Fibroblast of lung (primary cell): ENCODE measurements at regions not wholly inside any gene's neighbourhood (a gene's known extent, or its start where the extent isn't known, plus 50 kb on each side); places are given as distances from the start of the nearest gene placed in this dataset.

ENCODE experiments used
- EZH2 ChIP-seq: IDR thresholded peaks from 2 replicates; pipeline ENCODE4 v1.5.1; 2012; ENCODE audit warnings: low read length, control low read depth, mild to moderate bottlenecking; ENCODE audit errors: missing control alignments
- TF ChIP-seq, protein P1 (sequence below), 2 donors: IDR thresholded peaks in 1 of 2; conservative IDR thresholded peaks in 1 of 2; 1 replicate in 1 of 2; 2 replicates in 1 of 2; pipeline ENCODE4 v1.5.1; 2011 to 2012; ENCODE audit warnings: low read length in 2 of 2, control low read depth in 1 of 2, inconsistent platforms in 1 of 2, low read depth in 1 of 2, mild to moderate bottlenecking in 1 of 2

DNA sequence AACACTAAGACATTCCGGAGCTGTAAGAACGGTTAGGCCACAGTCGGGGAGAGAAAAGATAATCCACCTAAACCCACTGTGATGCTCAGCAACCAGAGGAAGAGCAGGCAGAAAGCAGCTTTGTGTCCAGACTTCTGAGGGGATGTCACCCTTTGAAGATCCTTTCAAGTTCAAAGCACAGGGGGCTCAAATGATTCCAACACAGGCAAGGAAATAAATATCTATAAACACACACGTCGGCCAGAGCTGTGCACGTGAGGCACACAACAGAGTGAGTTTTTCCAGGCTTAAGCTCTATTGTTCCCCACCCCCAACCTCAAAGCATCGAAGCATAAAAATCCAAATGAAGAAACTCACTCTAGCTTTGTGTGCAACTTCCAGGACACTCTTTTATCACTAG lies 479.0 kb downstream of the DISC1 start:
- TF ChIP-seq, protein P1, sequence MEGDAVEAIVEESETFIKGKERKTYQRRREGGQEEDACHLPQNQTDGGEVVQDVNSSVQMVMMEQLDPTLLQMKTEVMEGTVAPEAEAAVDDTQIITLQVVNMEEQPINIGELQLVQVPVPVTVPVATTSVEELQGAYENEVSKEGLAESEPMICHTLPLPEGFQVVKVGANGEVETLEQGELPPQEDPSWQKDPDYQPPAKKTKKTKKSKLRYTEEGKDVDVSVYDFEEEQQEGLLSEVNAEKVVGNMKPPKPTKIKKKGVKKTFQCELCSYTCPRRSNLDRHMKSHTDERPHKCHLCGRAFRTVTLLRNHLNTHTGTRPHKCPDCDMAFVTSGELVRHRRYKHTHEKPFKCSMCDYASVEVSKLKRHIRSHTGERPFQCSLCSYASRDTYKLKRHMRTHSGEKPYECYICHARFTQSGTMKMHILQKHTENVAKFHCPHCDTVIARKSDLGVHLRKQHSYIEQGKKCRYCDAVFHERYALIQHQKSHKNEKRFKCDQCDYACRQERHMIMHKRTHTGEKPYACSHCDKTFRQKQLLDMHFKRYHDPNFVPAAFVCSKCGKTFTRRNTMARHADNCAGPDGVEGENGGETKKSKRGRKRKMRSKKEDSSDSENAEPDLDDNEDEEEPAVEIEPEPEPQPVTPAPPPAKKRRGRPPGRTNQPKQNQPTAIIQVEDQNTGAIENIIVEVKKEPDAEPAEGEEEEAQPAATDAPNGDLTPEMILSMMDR (conservative IDR thresholded peaks at IDR 0.05 in 1 of 2, IDR thresholded peaks at IDR 0.05 in 1 of 2; ENCODE audit: low read depth in 1 of 2, low read length in 2 of 2): no peak
- no peak for TF ChIP-seq EZH2
